ENCODE measurements at regions not wholly inside any gene's neighbourhood (a gene's known extent, or its start where the extent isn't known, plus 50 kb on each side); places are given as distances from the start of the nearest gene placed in this dataset.

GRCh38 chr6:106005954-106006353 lies 80.2 kb upstream of the PRDM1 start:
- TF ChIP-seq CTCF (IDR thresholded peaks at IDR 0.05; ENCODE audit: low read depth, low read length, missing input control): no peak
- no peak for TF ChIP-seq TAF1 (conservative IDR thresholded peaks at IDR 0.05)
